PC-9 (cell line): ENCODE measurements at regions not wholly inside any gene's neighbourhood (a gene's known extent, or its start where the extent isn't known, plus 50 kb on each side); places are given as distances from the start of the nearest gene placed in this dataset.

ENCODE experiments used
- EZH2 ChIP-seq: fragments of 200-600 bp; sonication (generic); IDR thresholded peaks from 2 replicates; pipeline ENCODE4 v1.8.0; 2017; ENCODE audit warnings: antibody characterized with exemption, low read depth
- TF ChIP-seq, protein P1 (sequence below): fragments of 200-600 bp; sonication (generic); conservative IDR thresholded peaks from 2 replicates; pipeline ENCODE4 v1.6.1; 2017; ENCODE audit warnings: mixed run types, antibody characterized with exemption, mild to moderate bottlenecking, moderate library complexity

DNA sequence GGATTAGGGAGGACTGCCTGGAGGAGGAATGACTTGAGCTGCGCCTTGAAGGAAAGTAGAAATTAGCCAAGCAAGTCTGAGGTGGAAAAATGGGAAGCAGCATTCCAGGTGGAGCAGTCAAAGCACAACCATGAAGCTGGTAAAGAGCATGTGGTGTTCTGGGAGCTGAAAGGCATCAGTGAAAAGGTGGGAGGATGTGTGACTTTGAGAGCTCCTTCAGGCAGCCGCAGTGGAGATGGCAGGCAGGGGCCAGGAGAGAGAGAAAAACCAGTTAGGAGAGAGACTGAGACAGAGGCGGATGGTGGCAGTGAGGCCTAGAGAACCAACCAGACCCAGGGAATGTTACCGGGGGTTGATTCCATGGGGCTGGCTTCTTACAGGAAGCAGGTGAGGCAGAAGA lies 393.4 kb downstream of the MIAT start:
- TF ChIP-seq, protein P1, sequence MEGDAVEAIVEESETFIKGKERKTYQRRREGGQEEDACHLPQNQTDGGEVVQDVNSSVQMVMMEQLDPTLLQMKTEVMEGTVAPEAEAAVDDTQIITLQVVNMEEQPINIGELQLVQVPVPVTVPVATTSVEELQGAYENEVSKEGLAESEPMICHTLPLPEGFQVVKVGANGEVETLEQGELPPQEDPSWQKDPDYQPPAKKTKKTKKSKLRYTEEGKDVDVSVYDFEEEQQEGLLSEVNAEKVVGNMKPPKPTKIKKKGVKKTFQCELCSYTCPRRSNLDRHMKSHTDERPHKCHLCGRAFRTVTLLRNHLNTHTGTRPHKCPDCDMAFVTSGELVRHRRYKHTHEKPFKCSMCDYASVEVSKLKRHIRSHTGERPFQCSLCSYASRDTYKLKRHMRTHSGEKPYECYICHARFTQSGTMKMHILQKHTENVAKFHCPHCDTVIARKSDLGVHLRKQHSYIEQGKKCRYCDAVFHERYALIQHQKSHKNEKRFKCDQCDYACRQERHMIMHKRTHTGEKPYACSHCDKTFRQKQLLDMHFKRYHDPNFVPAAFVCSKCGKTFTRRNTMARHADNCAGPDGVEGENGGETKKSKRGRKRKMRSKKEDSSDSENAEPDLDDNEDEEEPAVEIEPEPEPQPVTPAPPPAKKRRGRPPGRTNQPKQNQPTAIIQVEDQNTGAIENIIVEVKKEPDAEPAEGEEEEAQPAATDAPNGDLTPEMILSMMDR, result no peak
- no peak for TF ChIP-seq EZH2
